ENCODE measurements at regions not wholly inside any gene's neighbourhood (a gene's known extent, or its start where the extent isn't known, plus 50 kb on each side); places are given as distances from the start of the nearest gene placed in this dataset.
A peak's percentile ranks its signal among the peaks of the same experiment; 100 is the strongest.
"Not testable (repeated sequence)": the region's sequence is repeated elsewhere in the genome, so short reads cannot be mapped to it uniquely, and the experiment has no call there.

DNA sequence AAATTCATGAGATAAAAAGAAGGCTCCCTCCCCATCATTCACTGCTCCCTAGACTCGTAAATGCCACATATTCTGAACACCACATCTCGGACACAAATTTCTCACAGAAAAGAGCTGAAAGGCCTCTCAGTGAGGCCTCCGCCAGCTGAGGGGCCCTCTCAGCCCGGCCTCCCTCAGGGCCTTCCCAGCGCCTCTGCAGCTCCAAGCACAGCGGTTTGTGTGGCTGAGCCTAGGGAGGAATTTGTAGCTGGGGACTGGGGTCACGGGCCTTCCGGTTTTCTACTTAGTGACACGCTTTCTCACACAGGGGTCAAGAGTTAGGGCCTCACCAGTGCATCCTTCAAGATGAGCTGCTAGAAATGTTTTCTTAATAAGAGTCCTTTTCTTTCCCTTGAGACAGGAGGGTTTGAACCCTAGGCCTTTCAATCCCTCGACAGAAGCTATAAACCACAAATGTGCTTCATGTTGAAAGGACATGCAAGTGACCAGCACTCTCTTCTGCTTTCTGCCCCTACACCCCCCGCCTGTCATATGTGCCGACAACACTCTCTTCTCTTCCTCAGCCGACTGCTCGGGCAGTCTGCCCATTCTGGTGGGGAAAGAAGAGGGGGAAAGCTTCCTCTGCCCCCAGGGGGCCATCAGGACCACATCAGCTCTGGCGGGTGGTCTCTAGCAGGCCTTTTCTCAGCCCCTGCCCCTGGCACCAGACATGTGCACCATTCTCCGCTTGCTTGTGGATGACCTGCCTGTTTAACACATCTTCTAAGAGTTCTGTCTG is 104.9 kb downstream of the CHIC2 start:
- DNase-seq: no peak

DNA sequence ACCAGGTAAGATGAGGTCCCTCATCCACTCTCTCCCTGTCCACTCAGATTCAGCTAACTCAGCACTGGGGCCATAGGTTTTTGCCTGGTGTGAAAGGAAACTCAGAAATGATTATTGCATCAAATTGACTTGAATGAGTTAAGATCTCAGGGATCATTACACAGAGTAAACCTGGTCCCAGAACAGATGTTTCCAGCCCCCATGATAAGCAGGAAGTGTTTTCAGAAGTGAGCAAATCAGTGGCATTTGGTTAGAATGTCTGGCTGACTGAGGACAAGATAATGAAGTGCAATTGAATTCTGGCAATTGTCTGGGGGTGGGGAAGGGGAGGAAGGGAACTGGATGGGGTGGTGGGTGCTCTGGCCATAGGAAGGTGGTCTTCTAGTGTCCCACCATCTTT is 108.0 kb downstream of the CHIC2 start:
- no peak for DNase-seq

DNA sequence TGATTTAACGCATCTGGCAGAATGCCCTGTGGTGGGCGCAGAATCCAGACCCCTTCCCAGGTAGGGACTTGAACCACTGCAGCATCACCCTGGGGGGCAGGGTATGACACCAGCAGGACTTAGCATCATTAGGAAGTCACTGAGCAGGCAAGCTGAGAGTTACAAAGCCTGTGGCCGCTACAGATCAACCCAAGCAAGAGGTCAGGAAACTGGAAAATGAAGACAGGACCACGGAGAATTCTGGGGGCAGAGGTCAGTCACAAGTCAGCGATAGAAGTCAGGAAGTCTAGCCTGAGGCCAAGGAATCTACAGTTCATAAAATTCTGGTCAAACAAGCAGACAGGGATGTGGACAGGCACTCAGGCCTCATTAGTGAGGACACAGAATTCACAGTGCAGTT is 108.4 kb downstream of the CHIC2 start:
- DNase-seq: no peak

DNA sequence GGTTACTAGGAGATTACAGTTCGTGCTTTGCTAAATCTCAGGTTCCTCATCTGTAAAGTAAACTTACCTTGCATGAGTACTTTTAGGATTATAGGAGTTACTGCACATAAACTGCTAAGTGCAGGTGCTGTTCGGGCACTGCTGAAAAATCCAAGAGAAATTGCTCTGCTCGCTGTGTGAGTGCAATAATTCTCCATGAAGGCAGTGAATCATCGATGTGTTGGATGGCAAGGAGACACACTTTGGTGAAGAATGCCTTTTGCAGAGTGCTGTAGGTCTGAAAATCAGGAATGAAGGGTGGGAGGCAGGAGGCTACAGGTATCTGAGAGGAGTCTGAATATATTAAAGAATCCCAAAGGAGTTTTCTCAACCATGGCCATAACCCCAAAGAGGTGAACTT is 113.0 kb downstream of the CHIC2 start:
- no peak for DNase-seq

DNA sequence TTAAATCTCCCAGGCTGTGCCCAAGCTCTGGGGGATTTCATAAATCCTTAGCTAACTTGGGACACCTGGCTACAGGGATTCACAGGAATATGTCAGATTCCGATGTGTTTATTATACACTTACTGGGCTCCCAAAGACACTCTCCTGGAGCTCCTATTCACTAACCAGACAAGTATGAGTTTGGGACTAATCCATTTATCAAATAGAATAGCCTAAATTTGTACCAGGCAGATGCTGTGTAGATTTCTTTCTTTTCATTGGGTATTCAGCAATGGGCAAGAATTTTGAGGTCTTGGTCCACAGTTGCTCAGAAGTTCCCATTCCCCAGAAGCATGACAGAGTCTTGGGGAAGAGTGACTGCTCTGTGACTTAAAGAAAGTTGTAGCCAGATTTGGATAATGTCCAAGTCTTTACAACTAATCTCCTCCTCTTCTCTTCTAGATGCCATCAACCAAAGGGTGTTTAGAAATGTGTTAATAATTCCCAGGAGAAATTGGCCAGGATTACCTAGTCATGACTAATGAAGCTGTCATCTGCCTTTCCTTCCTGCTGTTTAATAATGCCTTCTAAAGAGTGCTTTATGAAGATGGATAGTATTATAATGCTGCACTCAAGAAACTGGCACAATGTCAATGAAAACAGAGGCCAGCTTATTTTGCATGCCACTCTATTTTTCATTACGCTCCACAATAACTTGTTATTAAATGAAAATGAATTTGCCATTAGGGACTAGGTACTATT is 120.9 kb downstream of the CHIC2 start:
- DNase-seq: peak; percentile 95

DNA sequence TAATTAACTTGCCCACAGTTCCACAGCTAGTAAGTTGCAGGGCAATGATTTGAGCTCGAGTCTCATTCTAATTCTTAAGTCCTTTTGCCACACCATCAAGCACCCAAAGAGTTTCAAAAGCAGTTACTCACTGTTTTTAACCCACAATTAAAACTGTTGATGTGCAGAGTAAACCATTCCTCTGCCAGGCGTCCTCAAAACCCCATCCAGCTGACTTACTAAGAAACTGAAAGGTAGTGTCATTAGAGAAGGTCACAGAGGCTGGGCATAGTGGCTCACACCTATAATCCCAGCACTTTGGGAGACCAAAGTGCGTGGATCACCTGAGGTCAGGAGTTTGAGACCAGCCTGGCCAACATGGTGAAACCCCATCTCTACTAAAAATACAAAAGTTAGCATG is 121.7 kb downstream of the CHIC2 start:
- no peak for DNase-seq

DNA sequence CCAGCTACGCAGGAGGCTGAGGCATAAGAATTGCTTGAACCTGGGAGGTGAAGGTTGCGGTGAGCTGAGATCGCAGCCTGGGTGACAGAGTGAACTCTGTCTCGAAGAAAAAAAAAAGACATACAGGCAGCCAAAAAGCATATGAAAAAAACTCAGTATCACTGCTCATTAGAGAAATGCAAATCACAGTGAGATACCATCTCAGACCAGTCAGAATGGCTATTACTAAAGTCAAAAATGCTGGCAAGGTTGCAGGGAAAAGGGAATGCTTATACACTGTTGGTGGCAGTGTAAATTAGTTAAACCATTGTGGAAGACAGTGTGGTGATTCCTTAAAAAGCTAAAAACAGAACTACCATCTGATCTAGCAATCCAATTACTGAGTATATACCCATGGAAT is 123.1 kb downstream of the CHIC2 start:
- DNase-seq: no peak

DNA sequence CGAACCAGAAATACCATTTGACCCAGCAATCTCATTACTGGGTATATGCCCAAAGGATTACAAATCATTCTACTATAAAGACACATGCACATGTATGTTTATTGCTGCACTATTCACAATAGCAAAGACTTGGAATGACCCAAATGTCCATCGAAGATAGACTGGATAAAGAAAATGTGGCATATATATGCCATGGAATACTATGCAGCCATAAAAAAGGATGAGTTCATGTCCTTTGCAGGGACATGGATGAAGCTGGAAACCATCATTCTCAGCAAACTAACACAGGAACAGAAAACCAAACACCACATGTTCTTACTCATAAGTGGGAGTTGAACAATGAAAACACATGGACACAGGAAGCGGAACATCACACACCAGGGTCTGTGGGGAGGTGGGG is 124.5 kb downstream of the CHIC2 start:
- DNase-seq: not testable (repeated sequence)

DNA sequence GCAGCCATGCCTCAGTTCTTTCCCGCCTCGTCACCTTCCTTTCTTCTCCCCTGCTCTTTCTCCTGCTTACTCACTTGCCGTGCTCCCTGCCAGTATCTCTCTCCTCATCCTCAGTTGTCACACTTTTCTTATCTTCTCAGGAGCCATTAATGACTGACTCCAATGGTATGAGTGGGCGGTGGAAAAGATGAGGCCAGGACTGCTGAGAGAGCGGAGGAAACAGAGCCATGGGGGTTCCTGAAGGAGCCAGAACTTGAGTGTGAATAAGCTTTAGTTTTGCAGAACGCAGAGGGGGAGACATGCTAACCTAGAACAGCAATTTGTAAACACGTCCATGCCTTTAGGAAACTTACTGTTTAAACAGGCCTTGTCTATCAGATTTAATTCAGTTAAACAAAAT is 126.5 kb downstream of the CHIC2 start:
- peak; percentile 93 for DNase-seq

DNA sequence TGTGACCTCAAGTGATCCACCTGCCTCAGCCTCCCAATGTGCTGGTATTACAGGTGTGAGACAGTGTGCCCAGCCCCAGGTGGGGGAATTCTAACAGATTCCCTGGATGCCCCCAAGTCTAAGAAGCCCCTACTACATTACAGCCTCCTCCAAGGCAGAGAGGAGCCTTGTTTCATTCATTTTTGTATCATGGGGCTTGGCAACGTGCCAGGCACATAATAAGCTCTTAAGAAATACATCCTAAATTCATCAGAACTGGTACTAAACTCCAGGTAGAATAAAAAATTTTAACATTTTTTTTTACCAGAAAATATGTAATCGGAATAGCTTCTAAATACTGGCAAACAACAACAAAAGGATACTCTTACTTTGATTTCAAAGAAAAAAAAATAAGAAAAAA is 127.1 kb downstream of the CHIC2 start:
- DNase-seq: no peak

DNA sequence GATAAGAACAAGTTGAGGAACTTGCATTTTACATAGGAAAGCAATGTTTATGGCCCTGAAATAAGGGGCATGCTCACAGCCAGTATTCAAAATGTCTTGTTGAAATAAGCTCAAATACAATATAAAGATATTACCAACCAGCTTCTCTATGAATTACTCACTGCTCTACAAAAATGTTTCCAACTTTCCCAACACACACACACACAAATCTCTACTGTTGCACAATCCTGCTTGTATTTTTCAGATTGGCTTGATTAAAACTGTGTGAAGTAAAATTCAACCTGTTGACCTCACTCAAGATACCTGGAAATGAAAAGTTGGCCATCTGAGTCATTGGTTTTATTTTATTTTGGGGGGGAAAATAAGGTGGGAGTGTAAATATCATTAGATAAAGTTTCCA is 128.6 kb downstream of the CHIC2 start:
- peak; percentile 76 for DNase-seq

DNA sequence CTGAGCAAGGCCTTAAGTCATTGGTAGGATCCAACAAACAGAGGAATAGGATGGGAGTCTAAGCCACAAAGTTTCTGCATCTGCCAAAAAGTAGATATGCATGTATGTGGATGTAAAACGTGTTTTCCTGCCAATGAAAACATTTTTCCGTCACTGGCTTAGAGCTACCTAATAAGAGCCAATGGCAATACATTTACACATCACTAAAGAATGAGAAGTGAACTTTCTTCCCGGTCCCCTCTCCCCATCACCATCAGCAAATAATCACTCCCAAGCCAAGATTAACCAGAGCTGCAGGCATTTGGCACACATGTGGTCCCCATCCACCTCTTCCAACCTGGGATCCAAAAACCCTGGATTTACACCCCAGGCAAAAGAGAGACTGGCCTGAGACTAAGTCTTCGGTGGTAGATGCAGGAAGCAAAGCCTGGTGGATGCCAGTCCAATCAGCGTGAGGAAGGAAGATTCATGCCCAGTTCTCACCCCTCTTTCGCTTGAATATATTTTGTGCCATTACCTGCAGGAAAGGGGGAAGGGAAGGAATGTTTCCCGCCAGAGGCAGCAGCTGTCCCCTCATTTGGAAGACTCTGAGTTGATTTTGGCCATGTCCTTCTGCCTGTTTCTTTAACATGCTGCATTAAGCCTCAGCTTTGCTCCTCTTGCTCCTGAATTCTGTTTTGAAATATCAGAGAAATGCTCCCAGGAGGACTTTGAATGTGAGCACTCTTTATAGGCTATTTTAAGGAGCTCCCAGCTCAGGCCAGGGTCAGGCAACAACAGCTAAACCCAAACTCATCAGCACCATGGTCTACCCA is 131.4 kb downstream of the CHIC2 start:
- peak; percentile 99 for DNase-seq

DNA sequence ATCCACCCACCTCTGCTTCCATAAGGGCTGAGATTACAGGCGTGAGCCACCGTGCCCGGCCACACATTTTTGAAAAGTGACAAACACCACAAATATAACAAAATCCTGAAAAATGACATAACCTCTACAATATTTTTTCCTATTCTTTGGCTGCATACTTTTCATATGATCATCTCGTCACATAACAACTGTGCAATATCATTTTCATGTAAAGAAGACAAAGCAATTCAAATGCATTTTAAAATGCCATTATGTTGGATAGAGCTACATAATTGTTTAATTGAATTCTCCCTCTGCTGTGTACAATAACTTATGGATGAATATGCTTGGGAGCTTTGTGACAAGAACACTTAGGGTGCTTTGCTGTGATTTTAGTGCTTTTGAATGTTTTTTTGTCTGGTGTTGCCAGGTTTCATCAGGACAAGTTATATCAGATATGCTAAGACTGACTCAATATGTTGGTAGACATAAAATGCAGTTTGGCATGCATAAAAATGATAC is 132.9 kb downstream of the CHIC2 start:
- DNase-seq: peak; percentile 74

DNA sequence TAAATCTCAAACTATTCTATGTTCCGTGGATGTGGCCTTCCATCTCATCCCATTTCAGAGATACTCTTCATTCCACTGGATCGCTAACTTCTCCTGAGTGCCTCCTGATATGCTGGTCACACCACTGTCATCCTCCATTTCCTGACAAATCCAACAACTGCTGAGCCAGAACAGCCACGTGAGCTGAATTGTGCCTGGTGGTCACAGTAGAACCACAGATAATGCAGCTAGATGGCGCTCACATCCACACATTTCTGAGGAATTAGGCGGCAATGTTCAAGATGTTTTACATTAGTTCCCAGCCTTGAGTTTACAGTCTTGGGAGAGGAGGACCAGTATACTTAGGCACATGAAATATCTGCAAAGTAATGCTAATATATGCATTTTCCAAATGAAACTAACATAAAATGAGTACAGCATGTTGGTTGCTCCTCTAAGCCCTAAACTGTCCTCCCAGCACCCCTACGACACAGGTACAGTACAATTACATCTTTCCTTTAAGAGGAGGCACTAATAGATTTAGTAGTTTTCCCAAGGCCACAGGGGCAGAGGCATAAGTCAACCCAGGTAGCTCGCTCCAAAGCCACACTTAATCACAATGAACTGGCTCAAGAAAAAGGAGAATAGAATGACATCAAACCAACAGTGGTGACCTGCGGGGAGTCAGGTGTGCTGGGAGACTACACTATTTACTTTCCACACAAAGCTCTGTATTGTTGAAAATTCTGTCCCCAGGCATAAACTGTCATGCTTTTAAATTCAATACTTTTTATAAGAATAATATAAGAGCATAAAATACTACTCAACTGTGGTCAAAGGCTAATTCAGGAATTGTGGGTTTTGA is 134.2 kb downstream of the CHIC2 start:
- DNase-seq: peak; percentile 93

DNA sequence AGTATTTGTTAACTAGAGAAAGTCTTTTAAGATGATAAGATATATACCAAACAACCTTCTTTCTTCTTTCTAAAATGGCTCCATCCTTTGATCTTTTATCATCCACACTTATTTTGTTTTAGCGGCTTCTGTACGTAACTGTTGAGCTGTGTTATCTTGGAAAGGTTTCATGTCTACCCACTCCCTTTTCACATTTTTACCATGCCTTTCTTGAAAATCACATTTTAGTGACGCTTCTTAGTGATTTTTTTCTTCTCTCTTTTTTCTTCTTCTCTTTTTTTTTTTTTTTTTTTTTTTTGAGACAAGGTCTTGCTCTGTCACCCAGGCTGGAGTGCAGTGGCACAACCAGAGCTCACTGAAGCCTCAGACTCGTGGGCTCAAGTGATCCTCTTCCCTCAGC is 135.1 kb downstream of the CHIC2 start:
- peak; percentile 27 for DNase-seq

DNA sequence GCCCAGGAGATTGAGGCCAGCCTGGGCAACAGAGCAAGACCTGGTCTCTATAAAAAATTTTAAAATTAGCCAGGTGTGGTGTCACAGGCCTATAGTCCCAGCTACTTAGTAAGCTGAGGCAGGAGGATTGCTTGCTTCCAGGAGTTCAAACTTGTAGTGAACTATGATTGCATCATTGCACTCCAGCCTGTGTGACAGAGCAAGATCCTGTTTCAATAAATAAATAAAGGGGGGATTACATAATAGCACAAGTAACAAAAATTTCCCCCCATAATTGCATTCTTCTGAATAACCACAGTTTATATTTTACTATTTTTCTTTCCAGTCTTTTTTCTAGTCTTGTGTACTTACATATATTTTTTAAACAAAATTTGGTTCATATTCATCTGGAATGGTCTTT is 135.6 kb downstream of the CHIC2 start:
- peak; percentile 74 for DNase-seq

DNA sequence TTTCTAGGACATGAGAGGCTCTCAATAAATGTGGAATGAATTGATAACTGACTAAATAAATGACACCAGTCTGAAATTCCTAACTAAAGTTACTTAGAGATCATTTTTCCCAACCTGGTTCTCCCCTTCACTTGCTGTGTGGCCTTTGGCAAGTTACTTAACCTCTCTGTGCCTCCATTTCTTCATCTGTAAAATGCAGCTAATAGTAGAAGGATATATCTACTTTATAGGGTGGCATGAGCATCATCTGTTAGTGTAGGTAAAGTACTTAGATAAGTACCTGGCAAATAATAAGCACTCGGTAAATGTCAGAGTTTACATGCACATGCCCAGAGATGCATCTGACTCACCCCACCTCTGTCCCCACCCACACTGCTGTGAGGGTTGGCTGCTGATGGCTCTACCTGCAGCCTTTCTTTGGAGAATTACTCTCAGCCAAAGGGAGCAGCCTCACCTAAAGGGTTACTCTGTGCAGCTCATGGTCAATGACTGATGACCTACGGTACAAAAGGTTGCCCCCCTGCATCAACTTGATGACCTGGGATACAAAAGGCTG is 139.3 kb downstream of the CHIC2 start:
- no peak for DNase-seq

DNA sequence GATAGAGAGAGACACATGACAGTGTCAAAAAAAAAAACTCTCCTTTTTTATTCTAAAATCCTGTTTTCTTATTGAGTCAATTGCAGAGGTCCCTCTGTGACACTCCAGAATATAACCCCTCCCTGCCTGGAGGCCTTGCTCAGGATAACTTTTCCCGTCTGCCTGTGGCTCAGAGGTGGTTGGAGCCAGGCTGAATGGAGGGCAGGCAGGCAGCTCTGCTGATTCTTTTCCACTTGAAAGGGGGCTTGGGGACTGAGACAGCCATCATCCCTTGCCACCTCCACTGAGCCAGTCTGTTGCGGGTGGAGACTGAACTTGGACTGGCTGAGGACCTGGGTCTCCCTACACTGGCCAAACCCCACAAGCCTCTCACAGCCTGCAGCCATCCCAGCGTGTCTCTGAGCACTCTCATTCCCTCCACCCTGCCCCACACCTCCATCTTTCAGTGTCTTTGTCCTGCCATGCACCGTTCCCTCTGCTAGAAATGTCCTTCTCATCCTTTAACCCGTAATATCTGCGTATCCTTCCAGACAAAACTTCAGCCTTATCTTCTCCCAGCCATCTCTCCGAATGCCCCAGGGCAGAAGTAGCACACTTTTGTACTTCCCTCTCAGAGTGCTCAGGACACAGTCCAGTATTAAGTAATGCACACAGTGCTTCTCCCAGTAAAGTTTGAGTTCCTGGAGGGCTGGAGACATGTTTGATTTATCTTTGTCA is 139.9 kb downstream of the CHIC2 start:
- no peak for DNase-seq

DNA sequence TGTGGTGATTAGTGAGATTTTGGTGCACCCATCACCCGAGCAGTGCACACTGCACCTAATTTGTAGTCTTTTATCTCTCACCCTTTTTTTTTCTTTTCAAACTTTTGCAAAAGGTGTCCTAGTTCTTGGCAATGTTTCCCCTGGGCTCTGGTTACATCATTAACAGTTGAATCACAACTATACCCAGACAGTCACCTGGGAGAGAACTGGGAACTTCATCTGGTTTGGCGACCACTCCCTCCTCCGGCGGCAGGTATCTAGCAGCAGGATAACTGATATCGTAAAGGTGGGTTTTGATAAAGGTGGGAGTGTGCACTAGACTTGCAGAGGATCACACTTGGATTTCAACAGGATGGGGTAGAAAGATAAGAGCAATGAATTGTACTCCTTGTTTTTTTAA is 140.5 kb downstream of the CHIC2 start:
- no peak for DNase-seq

DNA sequence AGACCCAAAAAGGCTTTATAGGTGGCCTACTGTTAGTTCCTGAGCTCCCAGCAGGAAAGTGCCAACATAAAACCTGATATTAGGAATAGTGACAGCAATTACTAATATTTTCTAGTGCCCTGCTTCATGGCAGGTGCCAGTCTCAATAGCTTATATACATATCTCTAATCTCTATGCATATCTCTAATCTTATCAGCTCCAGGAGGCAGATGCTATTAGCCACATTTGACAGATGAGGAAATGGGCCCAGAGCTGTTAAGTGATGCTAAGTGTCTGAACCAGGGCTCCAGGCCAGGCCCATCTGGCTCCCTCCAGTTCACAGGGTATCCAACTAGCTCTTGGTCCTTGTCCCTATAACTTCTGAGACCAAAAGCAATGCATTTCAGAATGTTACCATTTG is 142.5 kb downstream of the CHIC2 start:
- DNase-seq: no peak

DNA sequence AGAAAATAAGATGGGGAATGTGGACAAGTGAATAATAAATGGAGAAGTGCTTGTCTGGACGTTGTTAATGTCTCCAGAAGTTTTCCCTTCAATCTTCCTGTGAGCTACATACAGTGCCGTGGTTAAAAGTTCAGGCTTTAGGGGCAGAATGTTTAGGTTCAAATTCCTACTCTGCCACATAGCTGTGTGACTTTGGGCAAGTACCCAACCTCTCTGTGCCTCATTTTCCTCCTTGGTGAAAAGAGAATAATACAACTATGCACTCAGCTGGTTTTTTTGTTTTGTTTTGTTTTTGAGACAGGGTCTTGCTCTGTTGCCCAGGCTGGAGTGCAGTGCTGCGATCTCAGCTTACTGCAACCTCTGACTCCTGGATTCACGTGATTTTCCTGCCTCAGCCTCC is 143.5 kb downstream of the CHIC2 start:
- no peak for DNase-seq

DNA sequence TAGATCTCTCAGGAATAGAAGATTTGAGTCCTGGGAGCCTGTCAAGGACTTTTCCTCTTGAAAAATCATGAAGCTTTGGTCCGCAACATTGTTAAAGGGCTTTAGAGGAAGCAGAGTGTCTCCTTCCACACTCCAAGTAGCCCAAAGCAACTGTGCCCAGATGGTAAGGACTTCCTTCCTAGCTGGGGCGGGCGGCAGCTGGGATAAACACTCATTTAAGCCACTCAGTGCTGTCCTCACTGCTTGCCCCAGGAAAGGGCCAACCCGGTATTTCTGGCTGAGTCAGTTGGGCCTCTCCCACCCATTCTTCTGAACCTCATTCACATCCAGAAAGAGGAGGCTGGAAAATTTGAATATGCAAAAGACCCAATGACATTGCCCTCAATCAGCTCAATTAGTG is 144.3 kb downstream of the CHIC2 start:
- peak; percentile 36 for DNase-seq

Measured in fibroblast of skin of right biceps (primary cell).